GM18505 (cell line): ENCODE measurements at regions not wholly inside any gene's neighbourhood (a gene's known extent, or its start where the extent isn't known, plus 50 kb on each side); places are given as distances from the start of the nearest gene placed in this dataset.

Source experiments
- ATAC-seq: cut with Tn5 transposase; IDR thresholded peaks from one replicate; pipeline ENCODE4 v1.9.1; 2021; ENCODE audit not compliant: unreplicated experiment
- POLR2A ChIP-seq: IDR thresholded peaks from 4 replicates; pipeline ENCODE4 v1.6.1; 2011; ENCODE audit warnings: borderline replicate concordance; ENCODE audit not compliant: insufficient read depth, insufficient read length; ENCODE audit errors: extremely low read depth

GRCh38 chr2:344811-345210, 56.9 kb upstream of the ALKAL2 start:
- no peak for TF ChIP-seq POLR2A
- ATAC-seq, result no peak

- ATAC-seq, result no peak
- TF ChIP-seq POLR2A, result no peak
These were observed 55.5 kb upstream of the ALKAL2 start for GRCh38 chr2:343355-343754.

- no peak for TF ChIP-seq POLR2A
- ATAC-seq, result no peak
These were observed 54.0 kb upstream of the ALKAL2 start for GRCh38 chr2:341912-342311.

GRCh38 chr2:341017-341542, 53.2 kb upstream of the ALKAL2 start:
- no peak for TF ChIP-seq POLR2A
- ATAC-seq, result no peak
